GM18505 (cell line): ENCODE measurements at regions not wholly inside any gene's neighbourhood (a gene's known extent, or its start where the extent isn't known, plus 50 kb on each side); places are given as distances from the start of the nearest gene placed in this dataset.

Experiments
- ATAC-seq: cut with Tn5 transposase; IDR thresholded peaks from one replicate; pipeline ENCODE4 v1.9.1; 2021; ENCODE audit not compliant: unreplicated experiment
- POLR2A ChIP-seq: IDR thresholded peaks from 4 replicates; pipeline ENCODE4 v1.6.1; 2011; ENCODE audit warnings: borderline replicate concordance; ENCODE audit not compliant: insufficient read depth, insufficient read length; ENCODE audit errors: extremely low read depth

- ATAC-seq, result no peak
- TF ChIP-seq POLR2A, result no peak
Measured at GRCh38 chr7:34237493-34237849, 332.1 kb downstream of the BMPER start.

- no peak for ATAC-seq
- no peak for TF ChIP-seq POLR2A
Measured at GRCh38 chr7:34240417-34240816, 335.1 kb downstream of the BMPER start.

DNA sequence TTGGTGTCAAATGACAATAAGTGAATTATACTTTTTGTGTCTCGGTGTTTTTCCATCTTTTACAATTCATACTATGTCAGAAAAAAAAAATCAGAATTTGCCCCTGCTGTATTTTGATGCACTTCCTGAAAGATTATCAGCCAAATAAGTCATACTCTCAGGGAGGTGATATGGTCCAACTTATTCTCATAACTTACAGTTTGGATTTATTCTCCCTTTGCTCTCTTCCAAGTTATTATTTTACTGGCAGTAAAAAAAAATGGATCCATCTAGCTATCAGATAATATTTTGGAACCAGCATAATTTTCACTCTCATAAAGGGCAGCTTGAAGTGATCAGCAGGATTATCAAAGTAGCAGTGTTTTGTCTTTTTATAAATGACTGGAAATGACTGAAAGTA lies 337.1 kb downstream of the BMPER start:
- ATAC-seq, result no peak
- no peak for TF ChIP-seq POLR2A

- no peak for ATAC-seq
- no peak for TF ChIP-seq POLR2A
Measured at GRCh38 chr7:34245246-34245645, 339.9 kb downstream of the BMPER start.

DNA sequence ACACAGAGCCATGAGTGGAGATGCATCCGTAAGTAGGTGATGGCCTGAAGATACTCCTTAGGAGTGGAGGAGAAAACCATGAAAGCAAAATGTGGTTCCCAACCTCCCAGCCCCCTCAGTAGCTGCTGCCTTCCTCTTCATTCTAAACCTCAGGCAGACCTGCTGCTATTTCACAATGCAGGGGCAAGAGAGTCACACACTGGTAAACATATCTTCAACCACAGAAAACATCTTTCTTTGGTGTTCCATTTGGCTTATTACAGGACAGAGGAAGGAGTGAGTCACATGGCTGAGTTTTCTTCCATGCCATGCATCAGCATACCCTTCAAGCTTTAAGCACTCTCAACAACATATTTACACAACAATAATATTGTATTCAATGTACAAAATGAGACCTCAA lies 342.1 kb downstream of the BMPER start:
- no peak for TF ChIP-seq POLR2A
- no peak for ATAC-seq

GRCh38 chr7:34249192-34249591 lies 343.9 kb downstream of the BMPER start:
- no peak for ATAC-seq
- TF ChIP-seq POLR2A, result no peak

GRCh38 chr7:34260279-34260678 lies 354.9 kb downstream of the BMPER start:
- TF ChIP-seq POLR2A, result no peak

GRCh38 chr7:34263168-34263567 lies 357.8 kb downstream of the BMPER start:
- no peak for TF ChIP-seq POLR2A
- ATAC-seq, result no peak

More at GRCh38 chr7:34260279-34260678, 354.9 kb downstream of the BMPER start:
- ATAC-seq, result no peak

DNA sequence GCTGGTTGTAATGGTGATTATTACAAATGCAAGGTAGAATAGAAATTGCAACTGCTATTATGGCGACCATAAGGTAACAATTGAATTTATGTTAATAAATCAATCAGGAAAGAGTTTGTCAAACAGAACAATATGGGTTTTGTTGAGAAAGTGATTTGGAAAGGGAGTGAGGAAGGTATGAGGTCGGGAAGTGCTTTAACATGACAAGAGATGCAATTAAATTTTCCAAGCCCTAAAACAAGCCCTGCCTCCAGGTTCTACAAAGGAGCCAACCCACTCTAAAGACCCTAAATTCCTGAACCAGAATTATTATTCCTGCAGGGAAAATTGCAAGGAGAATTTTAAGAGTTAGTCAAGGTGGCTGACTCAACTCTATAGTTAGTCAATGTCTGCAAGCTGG lies 363.7 kb downstream of the BMPER start:
- ATAC-seq, result no peak
- TF ChIP-seq POLR2A, result no peak

GRCh38 chr7:34275624-34276023 lies 370.3 kb downstream of the BMPER start:
- no peak for ATAC-seq
- no peak for TF ChIP-seq POLR2A

DNA sequence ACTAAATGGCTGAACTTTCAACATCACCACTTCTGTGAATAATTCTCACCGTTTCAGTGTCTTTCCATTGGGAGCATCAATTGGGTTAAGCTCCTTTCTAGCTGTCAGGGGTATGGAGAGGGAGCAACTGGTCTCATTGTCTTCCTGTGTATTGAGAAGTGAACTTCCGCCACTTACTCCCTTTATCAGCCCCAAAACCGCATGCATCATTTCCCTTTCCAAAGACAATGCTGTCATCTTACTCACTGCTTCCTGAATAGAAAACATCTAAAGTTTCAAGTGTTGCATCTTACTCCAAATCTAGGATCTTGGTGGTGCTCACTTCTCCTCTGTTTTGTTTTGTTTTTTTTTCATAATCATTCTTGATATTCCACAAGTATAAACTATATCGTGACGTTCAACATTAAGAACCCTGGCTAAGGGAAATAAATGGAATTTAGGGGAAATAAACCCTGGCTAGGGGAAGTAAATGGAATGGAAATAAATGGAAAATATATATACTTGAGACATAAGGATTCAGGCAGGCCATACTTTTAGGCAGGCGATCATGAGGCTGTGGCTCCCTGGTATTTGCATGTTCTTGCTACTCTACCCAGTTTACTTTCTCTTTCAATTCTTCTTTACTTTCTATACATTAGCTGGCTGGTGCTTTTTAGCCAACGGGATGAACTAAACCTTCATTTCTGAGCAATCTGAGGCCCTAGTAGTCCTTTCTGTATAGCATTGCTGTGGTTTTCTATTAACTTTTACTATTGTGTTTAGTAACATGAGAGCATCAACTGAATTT lies 371.9 kb downstream of the BMPER start:
- no peak for TF ChIP-seq POLR2A
- ATAC-seq, result peak; percentile 72

- no peak for TF ChIP-seq POLR2A
- no peak for ATAC-seq
Measured at GRCh38 chr7:34277803-34278199, 372.5 kb downstream of the BMPER start.

DNA sequence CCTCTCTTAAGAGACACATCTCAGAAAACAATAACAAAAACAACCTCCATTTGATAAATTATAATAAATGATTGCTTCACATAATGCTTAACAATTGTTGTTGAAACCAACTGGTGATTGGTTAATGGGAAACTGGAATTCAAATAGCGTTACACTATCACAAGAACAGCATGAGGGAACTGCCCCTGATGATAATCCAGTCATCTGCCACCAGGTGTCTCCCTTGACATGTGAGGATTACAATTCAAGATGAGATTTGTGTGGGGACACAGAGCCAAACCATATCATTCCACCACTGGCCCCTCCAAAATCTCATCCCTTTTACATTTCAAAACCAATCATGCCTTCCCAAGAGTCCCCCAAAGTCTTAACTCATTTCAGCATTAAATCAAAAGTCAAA lies 375.9 kb downstream of the BMPER start:
- ATAC-seq, result no peak

GRCh38 chr7:34282271-34282670 lies 375.7 kb upstream of the NPSR1 start:
- ATAC-seq, result no peak
- no peak for TF ChIP-seq POLR2A

More for the DNA sequence above, 375.9 kb downstream of the BMPER start:
- no peak for TF ChIP-seq POLR2A

GRCh38 chr7:34296663-34297062 lies 361.4 kb upstream of the NPSR1 start:
- no peak for TF ChIP-seq POLR2A
- ATAC-seq, result no peak

- TF ChIP-seq POLR2A, result no peak
- ATAC-seq, result no peak
Measured at GRCh38 chr7:34298492-34299013, 359.5 kb upstream of the NPSR1 start.

- TF ChIP-seq POLR2A, result no peak
- ATAC-seq, result no peak
Measured at GRCh38 chr7:34299066-34299465, 359.0 kb upstream of the NPSR1 start.
